Adrenal gland (tissue), 5 donors: ENCODE measurements at regions not wholly inside any gene's neighbourhood (a gene's known extent, or its start where the extent isn't known, plus 50 kb on each side); places are given as distances from the start of the nearest gene placed in this dataset.

Source experiments
- POLR2A ChIP-seq, 2 donors: fragments of 450-650 bp; IDR thresholded peaks; one replicate each; pipeline ENCODE4 v1.6.1; 2017; ENCODE audit warnings: antibody characterized with exemption in 2 of 2, mild to moderate bottlenecking in 2 of 2, moderate library complexity in 1 of 2
- TF ChIP-seq, protein P1 (sequence below), 6 experiments: fragments of 450-650 bp in 4 of 6; fragments of 200-600 bp in 2 of 6; sonication (generic) in 1 of 6; IDR thresholded peaks; 1 replicate in 5 of 6; 2 replicates in 1 of 6; pipeline versions ENCODE4 v1.5.1 to v1.8.0; 2016 to 2021; ENCODE audit warnings: antibody characterized with exemption in 6 of 6, mild to moderate bottlenecking in 2 of 6, moderate library complexity in 1 of 6
- donor health status: DM: no; HTN: no; CAD: no.

DNA sequence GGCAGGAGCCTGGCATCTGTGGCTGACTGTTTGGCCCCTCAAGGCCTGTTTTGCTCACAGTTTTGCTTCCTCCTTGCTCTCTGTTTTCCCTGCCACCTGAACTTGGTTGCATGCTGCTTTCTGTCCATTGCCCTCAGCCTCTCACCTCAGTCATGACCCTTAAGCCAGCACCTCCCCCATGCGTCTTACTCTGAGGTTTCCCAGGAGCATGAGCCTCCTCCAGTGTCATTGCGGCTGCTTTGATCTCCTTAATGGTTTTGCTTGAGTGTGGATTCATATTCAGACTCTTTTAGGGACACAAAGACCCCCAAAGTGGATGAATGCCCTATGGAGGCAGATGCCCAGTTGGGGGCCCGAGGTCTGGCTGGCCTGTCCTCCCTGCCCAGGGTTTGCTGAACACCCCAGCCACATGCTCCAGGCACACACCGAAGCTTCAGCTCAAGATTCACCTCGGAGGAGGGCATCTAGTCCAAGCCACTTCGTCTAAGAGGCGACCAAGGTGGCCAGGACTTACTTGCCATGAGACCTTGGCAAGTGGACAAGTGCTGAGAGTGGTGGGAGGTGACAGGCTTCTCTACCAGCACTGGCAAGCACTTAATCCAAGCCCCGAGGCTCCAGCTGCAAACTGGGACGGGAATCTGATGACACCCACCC is 95.4 kb upstream of the DIO3 start:
- TF ChIP-seq, protein P1, sequence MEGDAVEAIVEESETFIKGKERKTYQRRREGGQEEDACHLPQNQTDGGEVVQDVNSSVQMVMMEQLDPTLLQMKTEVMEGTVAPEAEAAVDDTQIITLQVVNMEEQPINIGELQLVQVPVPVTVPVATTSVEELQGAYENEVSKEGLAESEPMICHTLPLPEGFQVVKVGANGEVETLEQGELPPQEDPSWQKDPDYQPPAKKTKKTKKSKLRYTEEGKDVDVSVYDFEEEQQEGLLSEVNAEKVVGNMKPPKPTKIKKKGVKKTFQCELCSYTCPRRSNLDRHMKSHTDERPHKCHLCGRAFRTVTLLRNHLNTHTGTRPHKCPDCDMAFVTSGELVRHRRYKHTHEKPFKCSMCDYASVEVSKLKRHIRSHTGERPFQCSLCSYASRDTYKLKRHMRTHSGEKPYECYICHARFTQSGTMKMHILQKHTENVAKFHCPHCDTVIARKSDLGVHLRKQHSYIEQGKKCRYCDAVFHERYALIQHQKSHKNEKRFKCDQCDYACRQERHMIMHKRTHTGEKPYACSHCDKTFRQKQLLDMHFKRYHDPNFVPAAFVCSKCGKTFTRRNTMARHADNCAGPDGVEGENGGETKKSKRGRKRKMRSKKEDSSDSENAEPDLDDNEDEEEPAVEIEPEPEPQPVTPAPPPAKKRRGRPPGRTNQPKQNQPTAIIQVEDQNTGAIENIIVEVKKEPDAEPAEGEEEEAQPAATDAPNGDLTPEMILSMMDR (IDR thresholded peaks at IDR 0.05) = no peak
- TF ChIP-seq POLR2A (IDR thresholded peaks at IDR 0.05) = no peak
